Osteocyte (in vitro differentiated cells): ENCODE measurements at regions not wholly inside any gene's neighbourhood (a gene's known extent, or its start where the extent isn't known, plus 50 kb on each side); places are given as distances from the start of the nearest gene placed in this dataset.

ENCODE experiments used
- DNase-seq: peaks from one replicate; pipeline ENCODE4 v3.0.0; 2021; ENCODE audit warnings: mixed read lengths; ENCODE audit not compliant: unreplicated experiment; ENCODE audit errors: extremely low spot score
- H3K27ac Mint-ChIP-seq: one replicate; pipeline ENCODE4 v1.8.0; 2021; ENCODE audit warnings: mild to moderate bottlenecking, mixed read lengths; ENCODE audit not compliant: unreplicated experiment
- H3K27me3 Mint-ChIP-seq: one replicate; pipeline ENCODE4 v1.8.0; 2021; ENCODE audit warnings: mixed read lengths; ENCODE audit not compliant: unreplicated experiment
- H3K36me3 Mint-ChIP-seq: one replicate; pipeline ENCODE4 v1.8.0; 2021; ENCODE audit warnings: mixed read lengths; ENCODE audit not compliant: unreplicated experiment
- H3K4me1 Mint-ChIP-seq: one replicate; pipeline ENCODE4 v1.8.0; 2021; ENCODE audit warnings: mixed read lengths; ENCODE audit not compliant: unreplicated experiment
- H3K4me3 Mint-ChIP-seq: one replicate; pipeline ENCODE4 v1.8.0; 2021; ENCODE audit warnings: mild to moderate bottlenecking, moderate library complexity, mixed read lengths; ENCODE audit not compliant: unreplicated experiment
- H3K9me3 Mint-ChIP-seq: one replicate; pipeline ENCODE4 v1.8.0; 2021; ENCODE audit warnings: mixed read lengths; ENCODE audit not compliant: unreplicated experiment
- CTCF ChIP-seq: fragments of 200-600 bp; sonication (generic); IDR thresholded peaks from 2 replicates; pipeline ENCODE4 v1.5.0; 2021; ENCODE audit warnings: antibody characterized with exemption, mild to moderate bottlenecking, moderate library complexity

GRCh38 chr12:60844875-60845274 lies 1249.0 kb downstream of the SLC16A7 start:
- Mint-ChIP-seq H3K4me3 (no peak overlapping the region), H3K36me3 (no peaks in the 10 kb centered on the region), H3K27me3 (peaks cover 2% of the 10 kb centered on the region), H3K4me1 (no peaks in the 10 kb centered on the region), H3K9me3 (no peaks in the 10 kb centered on the region), H3K27ac (no peak overlapping the region)
- no peak for TF ChIP-seq CTCF
- DNase-seq, result no peak

GRCh38 chr12:60845696-60846095 lies 1249.9 kb downstream of the SLC16A7 start:
- TF ChIP-seq CTCF, result no peak
- peaks cover 2% of the 10 kb centered on the region for H3K27me3 Mint-ChIP-seq
- no peak overlapping the region for H3K4me3 Mint-ChIP-seq

GRCh38 chr12:60847281-60847680 lies 1251.5 kb downstream of the SLC16A7 start:
- TF ChIP-seq CTCF, result no peak
- H3K27ac Mint-ChIP-seq, result no peak overlapping the region
- H3K36me3 Mint-ChIP-seq, result no peaks in the 10 kb centered on the region
- no peak overlapping the region for H3K4me3 Mint-ChIP-seq
- peaks cover 2% of the 10 kb centered on the region for H3K27me3 Mint-ChIP-seq
- H3K4me1 Mint-ChIP-seq, result no peaks in the 10 kb centered on the region
- no peak for DNase-seq
- H3K9me3 Mint-ChIP-seq, result no peaks in the 10 kb centered on the region

More at GRCh38 chr12:60845696-60846095, 1249.9 kb downstream of the SLC16A7 start:
- Mint-ChIP-seq H3K4me1 (no peaks in the 10 kb centered on the region), H3K9me3 (no peaks in the 10 kb centered on the region), H3K36me3 (no peaks in the 10 kb centered on the region), H3K27ac (no peak overlapping the region)
- DNase-seq, result no peak

GRCh38 chr12:60849723-60850122 lies 1253.9 kb downstream of the SLC16A7 start:
- no peak for TF ChIP-seq CTCF
- no peak for DNase-seq

GRCh38 chr12:60853407-60853806 lies 1257.6 kb downstream of the SLC16A7 start:
- Mint-ChIP-seq H3K36me3 (no peaks in the 10 kb centered on the region), H3K4me1 (no peaks in the 10 kb centered on the region), H3K27ac (no peak overlapping the region), H3K9me3 (peaks cover 13% of the 10 kb centered on the region), H3K4me3 (no peak overlapping the region), H3K27me3 (no peaks in the 10 kb centered on the region)
- no peak for DNase-seq
- TF ChIP-seq CTCF, result no peak

More at GRCh38 chr12:60849723-60850122, 1253.9 kb downstream of the SLC16A7 start:
- H3K4me3 Mint-ChIP-seq, result no peak overlapping the region
- peaks cover under 1% of the 10 kb centered on the region for H3K9me3 Mint-ChIP-seq
- H3K36me3 Mint-ChIP-seq, result no peaks in the 10 kb centered on the region
- H3K4me1 Mint-ChIP-seq, result no peaks in the 10 kb centered on the region
- peaks cover 2% of the 10 kb centered on the region for H3K27me3 Mint-ChIP-seq
- no peak overlapping the region for H3K27ac Mint-ChIP-seq
